Stimulated activated CD8-positive, alpha-beta memory T cell treated with anti-CD3 and anti-CD28 coated beads, Interleukin-12 subunit alpha, Interleukin-12 subunit beta, amount 100 ng/mL, for 1 hour (primary cell): ENCODE measurements at regions not wholly inside any gene's neighbourhood (a gene's known extent, or its start where the extent isn't known, plus 50 kb on each side); places are given as distances from the start of the nearest gene placed in this dataset.

ENCODE experiments used
- DNase-seq: peaks from one replicate; pipeline ENCODE4 v3.0.0-alpha.2; 2020; ENCODE audit warnings: low read depth

GRCh38 chr5:175242207-175242606, 201.8 kb downstream of the DRD1 start:
- DNase-seq, result no peak

GRCh38 chr5:175238326-175238725, 205.7 kb downstream of the DRD1 start:
- no peak for DNase-seq

- DNase-seq, result no peak
Measured at GRCh38 chr5:175236176-175236575, 207.8 kb downstream of the DRD1 start.

- no peak for DNase-seq
Measured at GRCh38 chr5:175235251-175235960, 208.6 kb downstream of the DRD1 start.

- no peak for DNase-seq
Measured at GRCh38 chr5:175230299-175230698, 213.7 kb downstream of the DRD1 start.

GRCh38 chr5:175226506-175226905, 217.5 kb downstream of the DRD1 start:
- DNase-seq, result no peak

GRCh38 chr5:175223291-175223690, 220.7 kb downstream of the DRD1 start:
- no peak for DNase-seq

- DNase-seq, result no peak
Measured at GRCh38 chr5:175222621-175223020, 221.4 kb downstream of the DRD1 start.

- DNase-seq, result no peak
Measured at GRCh38 chr5:175220549-175220948, 223.4 kb downstream of the DRD1 start.

GRCh38 chr5:175219366-175219765, 224.6 kb downstream of the DRD1 start:
- DNase-seq, result no peak

GRCh38 chr5:175216991-175217390, 227.0 kb downstream of the DRD1 start:
- no peak for DNase-seq

- no peak for DNase-seq
Measured at GRCh38 chr5:175215906-175216305, 228.1 kb downstream of the DRD1 start.

GRCh38 chr5:175214152-175214551, 229.8 kb downstream of the DRD1 start:
- DNase-seq, result no peak

GRCh38 chr5:175211956-175212756, 231.8 kb downstream of the DRD1 start:
- no peak for DNase-seq

- DNase-seq, result no peak
Measured at GRCh38 chr5:175207321-175208040, 236.5 kb downstream of the DRD1 start.

GRCh38 chr5:175206669-175207068, 237.3 kb downstream of the DRD1 start:
- no peak for DNase-seq

GRCh38 chr5:175202463-175203068, 241.4 kb downstream of the DRD1 start:
- no peak for DNase-seq

- no peak for DNase-seq
Measured at GRCh38 chr5:175201393-175201792, 242.6 kb downstream of the DRD1 start.

GRCh38 chr5:175195698-175196656, 248.0 kb downstream of the DRD1 start:
- no peak for DNase-seq

- no peak for DNase-seq
Measured at GRCh38 chr5:175181331-175181730, 262.7 kb downstream of the DRD1 start.

GRCh38 chr5:175170899-175171298, 273.1 kb downstream of the DRD1 start:
- DNase-seq, result no peak
